PFSK-1 (cell line): ENCODE measurements at regions not wholly inside any gene's neighbourhood (a gene's known extent, or its start where the extent isn't known, plus 50 kb on each side); places are given as distances from the start of the nearest gene placed in this dataset.

Experiments
- SIN3A ChIP-seq: IDR thresholded peaks from 2 replicates; pipeline ENCODE4 v1.6.1; 2012; ENCODE audit warnings: mild to moderate bottlenecking, low read length, moderate library complexity, borderline replicate concordance; ENCODE audit not compliant: insufficient read depth
- TAF1 ChIP-seq: IDR thresholded peaks from 2 replicates; pipeline ENCODE4 v1.6.1; 2012; ENCODE audit warnings: low read length, control low read depth, borderline replicate concordance; ENCODE audit not compliant: insufficient read depth

- TF ChIP-seq SIN3A (no peak), TAF1 (no peak)
Observed at GRCh38 chr2:220946552-220946951, 625.6 kb downstream of the EPHA4 start.
